ENCODE measurements at regions not wholly inside any gene's neighbourhood (a gene's known extent, or its start where the extent isn't known, plus 50 kb on each side); places are given as distances from the start of the nearest gene placed in this dataset.
"Not testable (repeated sequence)": the region's sequence is repeated elsewhere in the genome, so short reads cannot be mapped to it uniquely, and the experiment has no call there.

DNA sequence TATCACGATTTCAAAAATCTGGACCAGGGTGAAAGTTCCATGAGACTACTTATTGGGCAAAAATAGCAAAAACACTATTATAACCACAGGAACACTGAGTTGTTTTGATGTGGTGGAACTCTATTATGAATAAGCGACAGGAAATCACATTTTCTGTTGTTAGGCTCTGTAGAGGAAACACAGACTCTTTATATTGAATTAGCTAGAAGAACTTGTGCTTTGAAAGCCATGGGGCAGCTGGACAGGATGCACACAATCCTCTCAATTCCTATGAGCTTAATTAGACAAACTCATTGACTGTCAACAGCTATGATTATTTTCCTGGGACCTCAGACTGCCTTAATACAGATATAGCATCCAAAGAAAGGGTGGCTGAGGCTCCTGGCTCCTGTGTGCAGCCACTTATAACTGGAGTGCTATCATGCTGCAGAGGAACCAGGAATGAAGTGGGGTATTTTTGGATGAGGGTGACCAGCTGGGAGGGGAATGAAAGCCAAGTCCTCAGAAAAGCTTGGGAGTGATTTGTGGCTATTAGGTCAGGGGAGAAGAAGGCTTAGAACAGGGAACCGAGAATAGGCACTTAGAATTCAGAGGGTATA is 657.3 kb downstream of the TYW1 start:
- H3K4me1 ChIP-seq: peaks cover 18 to 53% (median 41%) of the 10 kb centered on the region in 4 donors
- intact Hi-C loops (cut with DNase I): no loop called here
- H3K9me3 ChIP-seq: no peaks in the 10 kb centered on the region
- no peak overlapping the region for H3K4me3 ChIP-seq
- TF ChIP-seq CTCF (IDR thresholded peaks at IDR 0.05): no peak
- TF ChIP-seq POLR2A (IDR thresholded peaks at IDR 0.05; ENCODE audit: low read depth): no peak
- TF ChIP-seq EP300 (IDR thresholded peaks at IDR 0.05): no peak
- TF ChIP-seq POLR2AphosphoS5 (IDR thresholded peaks at IDR 0.05): no peak
- no peaks in the 10 kb centered on the region for H3K27me3 ChIP-seq
- no peak for DNase-seq (ENCODE audit: extremely low spot score)
- H3K36me3 ChIP-seq: no peaks in the 10 kb centered on the region
- peak overlapping the region in 3 of 4 donors; percentile 29 to 58 (median 41) for H3K27ac ChIP-seq (replicated peaks in 1 of 4)
- 50% methylated on average over 3 of the region's 3 CpGs for WGBS

DNA sequence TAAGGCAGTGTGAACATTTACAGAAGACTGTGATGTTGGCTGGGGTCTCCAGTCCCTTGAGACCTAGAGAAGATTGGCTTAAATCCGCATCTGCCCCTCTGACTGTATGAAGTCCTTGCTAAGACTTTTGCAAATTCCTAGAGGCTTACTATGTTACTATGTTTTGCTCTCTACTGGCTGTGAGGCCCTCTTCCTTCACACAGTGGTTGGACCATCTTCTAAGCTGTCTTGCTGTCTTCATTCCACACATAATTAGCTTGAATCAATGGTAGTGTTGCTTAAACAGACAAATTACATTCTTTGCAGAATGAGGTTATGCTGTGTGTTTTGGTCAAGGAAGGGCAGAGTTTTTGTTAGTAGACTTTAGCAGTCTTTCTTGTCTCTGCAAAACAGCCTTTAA is 658.0 kb downstream of the TYW1 start:
- WGBS: 20% methylated on average over 1 of the region's 1 CpG
- Histone ChIP-seq H3K4me3 (no peak overlapping the region), H3K4me1 (peaks cover 18 to 53% (median 41%) of the 10 kb centered on the region in 4 donors), H3K27ac (replicated peaks in 1 of 4) (peak overlapping the region; percentile 29 to 58 (median 40)), H3K27me3 (no peaks in the 10 kb centered on the region), H3K36me3 (no peaks in the 10 kb centered on the region), H3K9me3 (no peaks in the 10 kb centered on the region)
- intact Hi-C loops (cut with DNase I): no loop called here
- TF ChIP-seq POLR2AphosphoS5 (IDR thresholded peaks at IDR 0.05) (peak in 1 of 2 donors; percentile 12), POLR2A (IDR thresholded peaks at IDR 0.05; ENCODE audit: low read depth) (no peak), CTCF (IDR thresholded peaks at IDR 0.05) (no peak), EP300 (IDR thresholded peaks at IDR 0.05) (no peak)
- no peak for DNase-seq (ENCODE audit: extremely low spot score)

GRCh38 chr7:67655168-67655567 is 658.5 kb downstream of the TYW1 start:
- Histone ChIP-seq H3K27ac (replicated peaks in 1 of 4) (peak overlapping the region in 3 of 4 donors; percentile 40 to 58 (median 41)), H3K36me3 (no peaks in the 10 kb centered on the region), H3K4me3 (no peak overlapping the region), H3K27me3 (no peaks in the 10 kb centered on the region), H3K9me3 (no peaks in the 10 kb centered on the region), H3K4me1 (peaks cover 18 to 53% (median 41%) of the 10 kb centered on the region in 4 donors)
- intact Hi-C loops (cut with DNase I): no loop called here
- no peak for DNase-seq (ENCODE audit: extremely low spot score)
- TF ChIP-seq POLR2AphosphoS5 (IDR thresholded peaks at IDR 0.05) (no peak), POLR2A (IDR thresholded peaks at IDR 0.05; ENCODE audit: low read depth) (no peak), EP300 (IDR thresholded peaks at IDR 0.05) (no peak), CTCF (IDR thresholded peaks at IDR 0.05) (no peak)

GRCh38 chr7:67659091-67659490 is 662.5 kb downstream of the TYW1 start:
- H3K4me1 ChIP-seq: peaks cover 12 to 25% (median 22%) of the 10 kb centered on the region in 4 donors
- H3K9me3 ChIP-seq: peaks cover 0 to 7% (median 0%) of the 10 kb centered on the region in 4 donors
- no peak overlapping the region for H3K4me3 ChIP-seq
- H3K27ac ChIP-seq (replicated peaks in 1 of 4): no peak overlapping the region
- TF ChIP-seq POLR2A (IDR thresholded peaks at IDR 0.05; ENCODE audit: low read depth): no peak
- TF ChIP-seq EP300 (IDR thresholded peaks at IDR 0.05): no peak
- intact Hi-C loops (cut with DNase I): no loop called here
- no peaks in the 10 kb centered on the region for H3K36me3 ChIP-seq
- no peaks in the 10 kb centered on the region for H3K27me3 ChIP-seq
- no peak for DNase-seq (ENCODE audit: extremely low spot score)

DNA sequence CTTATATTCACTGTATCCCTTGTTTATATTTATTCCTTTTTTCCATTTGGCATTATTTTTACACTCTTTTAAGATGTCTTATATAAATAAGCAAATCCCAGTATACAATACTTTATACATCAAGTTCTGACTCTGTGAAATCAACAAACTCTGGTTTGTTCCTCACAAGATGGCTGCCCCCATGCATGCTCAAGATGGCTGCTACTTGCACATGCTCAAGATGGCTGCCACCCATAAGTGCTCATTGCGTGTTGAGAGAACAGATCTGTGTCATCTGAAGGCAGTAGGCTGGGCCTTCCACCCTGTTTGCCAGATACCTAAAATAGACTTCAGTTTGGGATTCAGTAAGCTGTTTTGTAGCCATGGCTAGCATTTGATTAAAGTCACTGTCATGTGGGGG is 666.2 kb downstream of the TYW1 start:
- H3K4me1 ChIP-seq: no peaks in the 10 kb centered on the region
- no peak for DNase-seq (ENCODE audit: extremely low spot score)
- no peaks in the 10 kb centered on the region for H3K36me3 ChIP-seq
- TF ChIP-seq POLR2AphosphoS5 (IDR thresholded peaks at IDR 0.05): no peak
- H3K4me3 ChIP-seq: no peak overlapping the region
- 82% methylated on average over 1 of the region's 1 CpG for WGBS
- intact Hi-C loops (cut with DNase I): no loop called here
- no peaks in the 10 kb centered on the region for H3K27me3 ChIP-seq
- peaks cover 0 to 7% (median 0%) of the 10 kb centered on the region in 4 donors for H3K9me3 ChIP-seq
- no peak overlapping the region for H3K27ac ChIP-seq (replicated peaks in 1 of 4)

- TF ChIP-seq EP300 (IDR thresholded peaks at IDR 0.05) (no peak), POLR2A (IDR thresholded peaks at IDR 0.05; ENCODE audit: low read depth) (no peak), CTCF (IDR thresholded peaks at IDR 0.05) (no peak), POLR2AphosphoS5 (IDR thresholded peaks at IDR 0.05) (no peak)
- H3K36me3 ChIP-seq: no peaks in the 10 kb centered on the region
- 77% methylated on average over 1 of the region's 1 CpG for WGBS
- H3K27ac ChIP-seq (replicated peaks in 1 of 4): no peak overlapping the region
- peaks cover 0 to 7% (median 0%) of the 10 kb centered on the region in 4 donors for H3K9me3 ChIP-seq
- no peak overlapping the region for H3K4me3 ChIP-seq
- H3K27me3 ChIP-seq: no peaks in the 10 kb centered on the region
- no peaks in the 10 kb centered on the region for H3K4me1 ChIP-seq
- intact Hi-C loops (cut with DNase I): no loop called here
- no peak for DNase-seq (ENCODE audit: extremely low spot score)
These were observed 667.0 kb downstream of the TYW1 start for GRCh38 chr7:67663644-67664043.

DNA sequence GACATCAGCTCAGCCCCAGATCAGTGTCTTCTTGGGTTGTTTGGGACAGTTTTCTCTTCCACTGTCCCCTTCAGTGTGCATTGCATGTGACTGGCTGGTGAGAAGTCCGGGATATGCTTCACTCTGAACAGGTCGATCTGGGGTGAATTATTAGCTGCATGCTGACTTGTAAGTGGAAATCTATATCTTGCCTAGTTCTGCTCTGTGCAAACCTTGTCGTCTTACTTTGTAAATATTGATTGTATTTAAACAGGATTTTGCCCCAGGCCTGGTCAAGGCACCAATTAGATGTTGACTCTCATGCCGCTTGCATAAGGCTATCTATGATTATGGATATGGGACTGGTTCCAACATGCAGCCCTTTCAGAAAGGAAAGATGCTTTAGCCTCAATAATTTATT is 669.7 kb downstream of the TYW1 start:
- H3K27me3 ChIP-seq; H3K36me3 ChIP-seq; H3K4me1 ChIP-seq; H3K27ac ChIP-seq (replicated peaks in 1 of 4); intact Hi-C loops (cut with DNase I); H3K4me3 ChIP-seq; DNase-seq (ENCODE audit: extremely low spot score): not testable (repeated sequence)
- H3K9me3 ChIP-seq: peaks cover 0 to 19% (median 4%) of the 10 kb centered on the region in 4 donors
- 70% methylated on average over 2 of the region's 4 CpGs for WGBS

Data from esophagus muscularis mucosa (tissue), 4 donors.